Trophoblast cell (in vitro differentiated cells and primary cell): ENCODE measurements at regions not wholly inside any gene's neighbourhood (a gene's known extent, or its start where the extent isn't known, plus 50 kb on each side); places are given as distances from the start of the nearest gene placed in this dataset.

Experiments
- DNase-seq, 2 donors: peaks; one replicate each; pipeline ENCODE4 v3.0.0-alpha.2; 2016
- H2AFZ ChIP-seq: 2 replicates; pipeline ENCODE4 v1.6.1; 2013; ENCODE audit warnings: low read length, moderate library complexity, mild to moderate bottlenecking; ENCODE audit not compliant: insufficient read depth, poor library complexity
- H2AK5ac ChIP-seq: 2 replicates; pipeline ENCODE4 v1.6.1; 2013; ENCODE audit warnings: mild to moderate bottlenecking, low read length
- H2BK120ac ChIP-seq: 2 replicates; pipeline ENCODE4 v1.6.1; 2013; ENCODE audit warnings: low read length, mild to moderate bottlenecking, moderate library complexity; ENCODE audit not compliant: insufficient read depth, poor library complexity
- H2BK12ac ChIP-seq: 2 replicates; pipeline ENCODE4 v1.6.1; 2013; ENCODE audit warnings: mild to moderate bottlenecking, low read length, moderate library complexity
- H2BK5ac ChIP-seq: 2 replicates; pipeline ENCODE4 v1.6.1; 2013; ENCODE audit warnings: low read length, low read depth, moderate library complexity, mild to moderate bottlenecking; ENCODE audit not compliant: poor library complexity
- H3K14ac ChIP-seq: 2 replicates; pipeline ENCODE4 v1.6.1; 2013; ENCODE audit warnings: mild to moderate bottlenecking, low read length
- H3K18ac ChIP-seq: 2 replicates; pipeline ENCODE4 v1.6.1; 2013; ENCODE audit warnings: mild to moderate bottlenecking, low read length
- H3K23ac ChIP-seq: 2 replicates; pipeline ENCODE4 v1.6.1; 2013; ENCODE audit warnings: low read length
- H3K27ac ChIP-seq: 2 replicates; pipeline ENCODE4 v1.5.1; 2013; ENCODE audit warnings: low read depth, mild to moderate bottlenecking, inconsistent platforms, low read length, moderate library complexity
- H3K27me3 ChIP-seq: 2 replicates; pipeline ENCODE4 v1.6.1; 2013; ENCODE audit warnings: inconsistent platforms, mild to moderate bottlenecking, low read length, moderate library complexity; ENCODE audit not compliant: insufficient read depth
- H3K36me3 ChIP-seq, 2 experiments: 1 replicate in 1 of 2; 2 replicates in 1 of 2; pipeline ENCODE4 v1.6.1; 2013; ENCODE audit warnings: low read length in 2 of 2, mild to moderate bottlenecking in 2 of 2, moderate library complexity in 1 of 2; ENCODE audit not compliant: insufficient read depth in 2 of 2, control insufficient read depth in 1 of 2
- H3K4ac ChIP-seq: 2 replicates; pipeline ENCODE4 v1.6.1; 2013; ENCODE audit warnings: low read depth, mild to moderate bottlenecking, low read length, moderate library complexity
- H3K4me1 ChIP-seq, 2 experiments: 1 replicate in 1 of 2; 2 replicates in 1 of 2; pipeline ENCODE4 v1.6.1; 2013; ENCODE audit warnings: low read length in 2 of 2, mild to moderate bottlenecking in 2 of 2, moderate library complexity in 1 of 2; ENCODE audit not compliant: insufficient read depth in 2 of 2, control insufficient read depth in 1 of 2
- H3K4me2 ChIP-seq: 2 replicates; pipeline ENCODE4 v1.6.1; 2013; ENCODE audit warnings: inconsistent platforms, mild to moderate bottlenecking, low read length, moderate library complexity
- H3K4me3 ChIP-seq: 2 replicates; pipeline ENCODE4 v1.5.1; 2013; ENCODE audit warnings: mild to moderate bottlenecking, low read depth, low read length, inconsistent platforms
- H3K79me1 ChIP-seq: one replicate; pipeline ENCODE4 v1.6.1; 2013; ENCODE audit warnings: low read length
- H3K79me2 ChIP-seq: 2 replicates; pipeline ENCODE4 v1.6.1; 2013; ENCODE audit warnings: low read length, mild to moderate bottlenecking; ENCODE audit not compliant: control insufficient read depth, insufficient read depth, poor library complexity
- H3K9ac ChIP-seq: 2 replicates; pipeline ENCODE4 v1.6.1; 2013; ENCODE audit warnings: mild to moderate bottlenecking, low read length
- H3K9me3 ChIP-seq: 2 replicates; pipeline ENCODE4 v1.6.1; 2013; ENCODE audit warnings: low read depth, mild to moderate bottlenecking, control low read depth, inconsistent platforms, low read length; ENCODE audit not compliant: insufficient read depth
- H4K12ac ChIP-seq: 2 replicates; pipeline ENCODE4 v1.6.1; 2013; ENCODE audit warnings: low read depth, mild to moderate bottlenecking, low read length, moderate library complexity
- H4K8ac ChIP-seq: 2 replicates; pipeline ENCODE4 v1.6.1; 2013; ENCODE audit warnings: low read depth, mild to moderate bottlenecking, low read length, moderate library complexity
- H4K91ac ChIP-seq: one replicate; pipeline ENCODE4 v1.6.1; 2013; ENCODE audit warnings: low read depth, mild to moderate bottlenecking, low read length, moderate library complexity
- WGBS: extraction: QIAGEN DNeasy Blood & Tissue Kit; methylation state at CpG from one replicate; pipeline ENCODE4 v1.1.7; 2013; ENCODE audit warnings: missing lambda C conversion rate; ENCODE audit not compliant: insufficient read length, insufficient coverage; ENCODE audit errors: extremely low coverage; 5-methylcytosine and 5-hydroxymethylcytosine counted together

DNA sequence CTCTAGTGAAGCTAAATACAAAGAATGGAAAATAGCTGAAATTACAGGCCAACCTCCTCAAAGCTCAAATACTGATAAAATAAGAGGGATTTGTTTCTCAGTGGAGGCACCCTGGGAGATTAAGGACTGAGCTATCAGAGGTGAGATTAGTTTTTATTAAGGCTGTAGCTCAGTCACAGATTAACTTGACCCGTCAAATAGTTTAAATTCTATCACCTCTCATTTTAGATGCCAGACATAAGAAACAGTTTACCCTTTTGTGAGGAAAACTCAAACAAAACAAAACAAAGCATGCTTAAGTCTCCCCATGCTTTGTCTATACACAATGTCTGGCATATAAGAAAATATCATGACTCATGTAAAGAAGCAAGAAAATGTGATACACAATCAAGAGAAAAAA is 208.3 kb upstream of the PMFBP1 start:
- Histone ChIP-seq H3K79me2 (no peaks in the 10 kb centered on the region), H3K18ac (no peak overlapping the region), H3K9ac (no peak overlapping the region), H3K14ac (no peak overlapping the region), H4K91ac (no peak overlapping the region), H2AK5ac (no peak overlapping the region), H3K9me3 (no peaks in the 10 kb centered on the region), H3K36me3 (no peaks in the 10 kb centered on the region), H2AFZ (no peak overlapping the region), H3K4me2 (no peak overlapping the region), H2BK120ac (no peak overlapping the region), H3K27me3 (no peaks in the 10 kb centered on the region), H2BK12ac (no peak overlapping the region), H3K23ac (no peak overlapping the region), H3K4ac (no peak overlapping the region), H3K4me1 (no peaks in the 10 kb centered on the region), H3K4me3 (no peak overlapping the region), H3K27ac (no peak overlapping the region), H3K79me1 (no peaks in the 10 kb centered on the region), H4K12ac (no peak overlapping the region), H2BK5ac (no peak overlapping the region), H4K8ac (no peak overlapping the region)
- DNase-seq = no peak
- no CpG with 5 or more reads among the region's 1 CpG for WGBS

DNA sequence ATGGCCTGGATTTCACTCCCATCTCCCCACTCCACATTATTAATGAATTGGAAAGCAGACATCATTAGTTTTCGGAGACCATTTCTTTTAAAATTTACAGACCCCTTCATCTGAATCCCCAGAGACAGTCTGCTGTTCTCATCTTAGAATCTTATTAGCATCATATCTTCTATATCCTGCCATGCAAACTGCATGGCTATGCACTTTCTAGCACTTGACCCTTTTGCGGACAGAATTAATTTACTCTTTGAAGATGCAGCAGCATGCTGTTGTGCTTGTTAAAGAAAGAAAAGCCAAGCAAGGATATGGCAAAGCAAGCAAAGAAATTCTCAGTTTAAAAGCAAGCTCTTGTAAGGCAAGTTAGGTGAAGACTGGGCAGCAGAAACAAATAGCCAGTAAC is 201.2 kb upstream of the PMFBP1 start:
- peaks cover 4% of the 10 kb centered on the region for H3K79me1 ChIP-seq
- no peak overlapping the region for H3K4me3 ChIP-seq
- H3K14ac ChIP-seq = no peak overlapping the region
- H2BK12ac ChIP-seq = no peak overlapping the region
- H3K27me3 ChIP-seq = no peaks in the 10 kb centered on the region
- H4K91ac ChIP-seq = no peak overlapping the region
- H3K27ac ChIP-seq = no peak overlapping the region
- no peak overlapping the region for H3K18ac ChIP-seq
- H3K4me2 ChIP-seq = no peak overlapping the region
- DNase-seq = no peak
- no peak overlapping the region for H2BK5ac ChIP-seq
- no peak overlapping the region for H4K12ac ChIP-seq
- no peak overlapping the region for H3K9ac ChIP-seq
- H3K4me1 ChIP-seq = peaks cover 7 to 17% of the 10 kb centered on the region in 2 experiments
- no peak overlapping the region for H2AK5ac ChIP-seq
- H3K23ac ChIP-seq = no peak overlapping the region
- H2BK120ac ChIP-seq = no peak overlapping the region
- H3K4ac ChIP-seq = no peak overlapping the region
- no peaks in the 10 kb centered on the region for H3K9me3 ChIP-seq
- no peak overlapping the region for H4K8ac ChIP-seq
- no peaks in the 10 kb centered on the region for H3K79me2 ChIP-seq
- no CpG with 5 or more reads among the region's 2 CpGs for WGBS
- H2AFZ ChIP-seq = no peak overlapping the region
- H3K36me3 ChIP-seq = no peaks in the 10 kb centered on the region

DNA sequence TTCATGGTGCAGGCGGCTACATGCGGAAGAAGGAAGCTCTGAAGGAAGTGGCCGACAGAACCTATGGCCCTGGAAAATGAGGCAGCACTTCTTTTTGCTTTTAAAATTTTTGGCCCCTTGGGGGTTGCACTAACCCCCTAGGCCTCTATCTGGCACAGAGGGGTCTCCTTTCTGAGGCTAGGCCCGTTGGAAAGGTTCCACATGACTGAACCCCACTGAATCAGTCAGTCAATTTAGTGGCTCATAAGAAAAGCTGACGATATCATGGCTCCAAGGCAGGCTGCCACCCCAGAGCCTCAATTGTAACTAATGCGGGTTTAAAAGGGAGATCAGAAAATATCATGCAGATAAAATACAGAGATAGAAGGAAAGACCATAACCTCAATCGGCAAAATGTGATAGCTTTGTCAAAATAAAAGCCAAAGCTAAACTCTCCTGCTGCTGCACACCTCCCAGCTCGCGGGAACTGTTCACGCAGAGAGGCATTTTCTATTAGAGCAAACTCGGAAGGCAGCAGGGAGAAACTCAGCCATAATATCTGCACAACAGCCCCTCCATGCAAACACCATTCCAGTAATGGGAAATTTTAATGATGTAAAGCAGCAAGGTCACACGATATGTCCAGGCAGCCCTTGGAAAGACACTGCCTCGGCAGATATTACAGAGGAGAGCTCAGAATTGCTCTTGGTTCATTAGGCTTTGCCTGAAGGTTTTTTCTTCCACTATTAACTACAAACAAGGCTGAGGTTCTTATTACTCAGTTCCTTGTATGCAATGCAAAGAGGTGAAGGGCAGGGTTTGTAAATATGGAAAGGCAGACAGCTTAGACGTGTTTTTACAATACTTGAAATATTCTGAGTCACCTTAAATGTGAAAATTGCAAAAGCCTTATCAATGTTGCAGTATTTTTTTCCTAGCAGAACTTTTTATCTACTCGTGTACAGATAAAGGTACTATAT is 200.4 kb upstream of the PMFBP1 start:
- peak overlapping the region; percentile 38 for H3K4me2 ChIP-seq
- H3K36me3 ChIP-seq = no peaks in the 10 kb centered on the region
- H3K18ac ChIP-seq = peak overlapping the region; percentile 82
- H2BK120ac ChIP-seq = peak overlapping the region; percentile 96
- peak overlapping the region; percentile 19 for H2AK5ac ChIP-seq
- H3K79me2 ChIP-seq = no peaks in the 10 kb centered on the region
- H4K8ac ChIP-seq = peak overlapping the region; percentile 66
- no peak overlapping the region for H3K9ac ChIP-seq
- H2BK12ac ChIP-seq = peak overlapping the region; percentile 87
- H2AFZ ChIP-seq = no peak overlapping the region
- no peak for DNase-seq
- H4K12ac ChIP-seq = no peak overlapping the region
- no peak overlapping the region for H3K4me3 ChIP-seq
- peak overlapping the region; percentile 58 for H3K14ac ChIP-seq
- H2BK5ac ChIP-seq = peak overlapping the region; percentile 84
- peaks cover 7 to 17% of the 10 kb centered on the region in 2 experiments for H3K4me1 ChIP-seq
- H3K9me3 ChIP-seq = no peaks in the 10 kb centered on the region
- H3K27ac ChIP-seq = peak overlapping the region; percentile 91
- H4K91ac ChIP-seq = peak overlapping the region; percentile 92
- no peaks in the 10 kb centered on the region for H3K27me3 ChIP-seq
- no CpG with 5 or more reads among the region's 15 CpGs for WGBS
- H3K23ac ChIP-seq = no peak overlapping the region
- peaks cover 4% of the 10 kb centered on the region for H3K79me1 ChIP-seq
- peak overlapping the region; percentile 54 for H3K4ac ChIP-seq

DNA sequence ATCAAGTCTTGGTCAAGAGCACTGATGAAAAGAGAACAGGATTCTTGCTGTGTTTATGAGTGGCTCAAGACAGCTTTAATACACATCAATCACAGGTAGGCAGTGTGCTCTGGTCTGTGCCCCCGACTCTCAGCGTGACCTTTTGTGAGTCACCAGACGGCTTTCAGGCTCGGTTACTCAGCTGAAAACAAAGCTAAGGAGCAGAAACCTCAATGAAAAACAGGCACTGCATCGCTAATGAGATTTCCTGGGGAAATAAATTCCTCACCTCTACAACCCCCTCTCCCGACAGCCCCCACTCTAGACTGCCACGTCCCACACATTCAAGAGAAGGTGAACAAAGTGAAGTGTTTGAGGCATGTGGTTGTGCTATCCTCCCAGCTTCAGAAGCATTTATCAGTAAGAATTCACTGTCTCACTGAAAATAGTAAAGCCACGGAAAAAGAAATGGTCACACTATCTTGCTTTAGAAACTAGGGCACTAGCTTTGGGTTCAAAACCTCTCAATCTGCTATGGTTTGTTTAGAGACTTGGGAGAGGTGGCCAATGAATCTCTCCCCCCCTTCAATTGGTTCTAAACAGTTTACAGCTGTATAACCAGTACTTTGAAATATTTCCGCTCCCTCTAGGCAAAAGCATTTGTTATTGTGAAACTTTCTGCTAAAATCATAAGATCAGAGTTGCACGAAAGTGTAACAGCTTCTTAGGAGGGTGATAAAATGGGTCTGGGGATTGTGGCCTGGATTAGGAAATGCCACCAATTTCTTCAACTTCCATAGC is 199.5 kb upstream of the PMFBP1 start:
- Histone ChIP-seq H3K23ac (no peak overlapping the region), H3K79me1 (peaks cover 4% of the 10 kb centered on the region), H4K12ac (no peak overlapping the region), H2AK5ac (peak overlapping the region; percentile 19), H4K8ac (peak overlapping the region; percentile 66), H3K27ac (peak overlapping the region; percentile 91), H3K18ac (peak overlapping the region; percentile 82), H3K27me3 (no peaks in the 10 kb centered on the region), H3K4ac (peak overlapping the region; percentile 54), H3K4me1 (peaks cover 7 to 17% of the 10 kb centered on the region in 2 experiments), H3K4me2 (peak overlapping the region; percentile 38), H3K14ac (peak overlapping the region; percentile 58), H2BK120ac (peak overlapping the region; percentile 96), H3K9ac (no peak overlapping the region), H3K36me3 (no peaks in the 10 kb centered on the region), H3K9me3 (no peaks in the 10 kb centered on the region), H2BK12ac (peak overlapping the region; percentile 87), H3K4me3 (no peak overlapping the region), H2AFZ (no peak overlapping the region), H2BK5ac (peak overlapping the region; percentile 84), H3K79me2 (no peaks in the 10 kb centered on the region), H4K91ac (peak overlapping the region; percentile 92)
- peak in 1 of 2 donors; percentile 6 for DNase-seq
- no CpG with 5 or more reads among the region's 10 CpGs for WGBS
